HepG2 (cell line): ENCODE measurements at regions not wholly inside any gene's neighbourhood (a gene's known extent, or its start where the extent isn't known, plus 50 kb on each side); places are given as distances from the start of the nearest gene placed in this dataset.

ENCODE experiments used
- MAFK ChIP-seq, 2 experiments: IDR thresholded peaks in 1 of 2; conservative IDR thresholded peaks in 1 of 2; 2 replicates each; pipeline ENCODE4 v1.6.1; 2011; ENCODE audit warnings: improper control_type of control experiment in 2 of 2, low read length in 2 of 2
- PHF8 ChIP-seq: sonication (generic); formaldehyde crosslinking; IDR thresholded peaks from 2 replicates; pipeline ENCODE4 v1.5.0; 2020; ENCODE audit warnings: missing genetic modification reagents
- ZNF780A ChIP-seq: sonication (generic); formaldehyde crosslinking; IDR thresholded peaks from 2 replicates; pipeline ENCODE4 v1.8.0; 2022; ENCODE audit warnings: mild to moderate bottlenecking, missing genetic modification reagents, moderate library complexity
- TF ChIP-seq, protein P1 (sequence below), 2 experiments: sonication (generic) in 1 of 2; formaldehyde crosslinking in 1 of 2; IDR thresholded peaks; 2 replicates each; pipeline versions ENCODE4 v1.4.0 to v1.6.1; 2018 to 2020; ENCODE audit warnings: missing genetic modification reagents in 2 of 2, borderline replicate concordance in 1 of 2, low read depth in 1 of 2, mild to moderate bottlenecking in 1 of 2, missing biosample characterization in 1 of 2

DNA sequence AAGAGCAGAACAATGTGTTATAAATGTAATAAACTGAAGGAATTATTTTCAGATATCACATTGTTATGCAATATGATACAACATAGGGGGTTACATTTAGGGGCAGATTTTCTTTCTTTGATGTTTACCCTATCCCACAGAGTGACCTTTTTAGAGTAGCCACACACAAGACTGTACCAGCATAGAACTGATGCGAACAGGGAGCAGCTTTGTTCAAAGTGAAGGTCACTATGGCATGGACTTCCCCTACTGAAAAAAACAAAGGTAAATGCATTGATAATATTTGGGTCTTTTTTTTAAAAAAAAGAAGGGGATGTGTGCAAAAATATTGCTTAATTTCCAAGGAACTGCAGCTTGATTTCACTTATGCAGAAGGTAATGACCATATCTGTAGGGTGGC lies 1354.9 kb downstream of the SUCLG1 start:
- TF ChIP-seq PHF8 (CRISPR knock-in tag) (no peak), ZNF780A (CRISPR knock-in tag) (no peak), MAFK (conservative IDR thresholded peaks at IDR 0.05 in 1 of 2, IDR thresholded peaks at IDR 0.05 in 1 of 2; ENCODE audit: low read length in 2 of 2) (no peak)
- TF ChIP-seq, protein P1, sequence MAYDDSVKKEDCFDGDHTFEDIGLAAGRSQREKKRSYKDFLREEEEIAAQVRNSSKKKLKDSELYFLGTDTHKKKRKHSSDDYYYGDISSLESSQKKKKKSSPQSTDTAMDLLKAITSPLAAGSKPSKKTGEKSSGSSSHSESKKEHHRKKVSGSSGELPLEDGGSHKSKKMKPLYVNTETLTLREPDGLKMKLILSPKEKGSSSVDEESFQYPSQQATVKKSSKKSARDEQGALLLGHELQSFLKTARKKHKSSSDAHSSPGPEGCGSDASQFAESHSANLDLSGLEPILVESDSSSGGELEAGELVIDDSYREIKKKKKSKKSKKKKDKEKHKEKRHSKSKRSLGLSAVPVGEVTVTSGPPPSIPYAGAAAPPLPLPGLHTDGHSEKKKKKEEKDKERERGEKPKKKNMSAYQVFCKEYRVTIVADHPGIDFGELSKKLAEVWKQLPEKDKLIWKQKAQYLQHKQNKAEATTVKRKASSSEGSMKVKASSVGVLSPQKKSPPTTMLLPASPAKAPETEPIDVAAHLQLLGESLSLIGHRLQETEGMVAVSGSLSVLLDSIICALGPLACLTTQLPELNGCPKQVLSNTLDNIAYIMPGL (CRISPR knock-in tag; IDR thresholded peaks at IDR 0.05; ENCODE audit: borderline replicate concordance in 1 of 2, low read depth in 1 of 2): no peak
